Kidney epithelial cell (primary cell): ENCODE measurements at regions not wholly inside any gene's neighbourhood (a gene's known extent, or its start where the extent isn't known, plus 50 kb on each side); places are given as distances from the start of the nearest gene placed in this dataset.

Experiments used
- DNase-seq: peaks from one replicate; pipeline ENCODE4 v3.0.0-alpha.2; 2010; ENCODE audit warnings: low read depth
- H3K27me3 ChIP-seq: 2 replicates; pipeline ENCODE4 v1.6.0; 2011; ENCODE audit warnings: low read length; ENCODE audit not compliant: control insufficient read depth, insufficient read depth
- H3K36me3 ChIP-seq: 2 replicates; pipeline ENCODE4 v1.5.1; 2011; ENCODE audit warnings: low read length; ENCODE audit not compliant: control insufficient read depth, insufficient read depth
- H3K4me3 ChIP-seq: 2 replicates; pipeline ENCODE4 v1.5.1; 2011; ENCODE audit warnings: low read depth, mild to moderate bottlenecking, control low read depth, low read length
- CTCF ChIP-seq: IDR thresholded peaks from 2 replicates; pipeline ENCODE4 v1.5.1; 2011; ENCODE audit warnings: mild to moderate bottlenecking, moderate library complexity, low read length, control low read depth, inconsistent platforms; ENCODE audit not compliant: insufficient read depth, poor library complexity, severe bottlenecking

- Histone ChIP-seq H3K4me3 (no peak overlapping the region), H3K27me3 (no peaks in the 10 kb centered on the region), H3K36me3 (no peaks in the 10 kb centered on the region)
- TF ChIP-seq CTCF = no peak
- DNase-seq = no peak
These were observed 79.3 kb downstream of the PCTP start for GRCh38 chr17:55829995-55830612.

GRCh38 chr17:55830699-55831471 lies 80.0 kb downstream of the PCTP start:
- TF ChIP-seq CTCF = no peak
- H3K27me3 ChIP-seq = no peaks in the 10 kb centered on the region
- no peaks in the 10 kb centered on the region for H3K36me3 ChIP-seq
- no peak for DNase-seq
- no peak overlapping the region for H3K4me3 ChIP-seq

GRCh38 chr17:55833306-55833705 lies 82.5 kb downstream of the PCTP start:
- H3K27me3 ChIP-seq = no peaks in the 10 kb centered on the region
- no peaks in the 10 kb centered on the region for H3K36me3 ChIP-seq
- no peak for TF ChIP-seq CTCF
- no peak overlapping the region for H3K4me3 ChIP-seq
- DNase-seq = no peak

- no peaks in the 10 kb centered on the region for H3K27me3 ChIP-seq
- H3K4me3 ChIP-seq = no peak overlapping the region
- no peak for TF ChIP-seq CTCF
- no peak for DNase-seq
- no peaks in the 10 kb centered on the region for H3K36me3 ChIP-seq
These were observed 91.7 kb downstream of the PCTP start for GRCh38 chr17:55842405-55843158.

- no peak for DNase-seq
- no peaks in the 10 kb centered on the region for H3K27me3 ChIP-seq
These were observed 92.9 kb downstream of the PCTP start for GRCh38 chr17:55843785-55844184.

More at GRCh38 chr17:55843785-55844184, 92.9 kb downstream of the PCTP start:
- no peak for TF ChIP-seq CTCF
- no peak overlapping the region for H3K4me3 ChIP-seq
- H3K36me3 ChIP-seq = no peaks in the 10 kb centered on the region
